Ovary (tissue), 7 donors: ENCODE measurements at regions not wholly inside any gene's neighbourhood (a gene's known extent, or its start where the extent isn't known, plus 50 kb on each side); places are given as distances from the start of the nearest gene placed in this dataset.

Experiments
- DNase-seq, 5 donors: peaks; one replicate each; pipeline ENCODE4 v3.0.0-alpha.2; 2019 to 2020
- H3K27ac ChIP-seq, 2 donors: fragments of 200-600 bp; one replicate each; pipeline versions ENCODE4 v1.5.1 to v1.8.0; 2019 to 2022
- H3K27me3 ChIP-seq: fragments of 200-600 bp; one replicate; pipeline ENCODE4 v1.8.0; 2022
- H3K36me3 ChIP-seq: fragments of 200-600 bp; sonication (generic); one replicate; pipeline ENCODE4 v1.5.1; 2019
- H3K4me1 ChIP-seq: one replicate; pipeline ENCODE4 v1.8.1; 2013; ENCODE audit warnings: mild to moderate bottlenecking, moderate library complexity; ENCODE audit not compliant: insufficient read depth
- H3K4me3 ChIP-seq: fragments of 200-600 bp; sonication (generic); one replicate; pipeline ENCODE4 v1.5.1; 2017
- H3K9me3 ChIP-seq, 2 donors: fragments of 200-600 bp in 1 of 2; sonication (generic) in 1 of 2; one replicate each; pipeline versions ENCODE4 v1.5.1 to v1.8.1; 2013 to 2019; ENCODE audit warnings: mild to moderate bottlenecking in 1 of 2, moderate library complexity in 1 of 2
- EP300 ChIP-seq: sonication (generic); formaldehyde crosslinking; IDR thresholded peaks from one replicate; pipeline ENCODE4 v1.6.1; 2017; ENCODE audit warnings: antibody characterized with exemption
- POLR2A ChIP-seq: fragments of 450-650 bp; IDR thresholded peaks from one replicate; pipeline ENCODE4 v1.6.1; 2017; ENCODE audit warnings: antibody characterized with exemption, mild to moderate bottlenecking, moderate library complexity
- WGBS, 3 donors: extraction: QIAGEN DNeasy Blood & Tissue Kit in 1 of 3; methylation state at CpG; one replicate each; pipeline versions ENCODE4 v1.1.5 to v1.1.7; 2013 to 2017; 5-methylcytosine and 5-hydroxymethylcytosine counted together
- intact Hi-C, 4 donors: fragments of 100-400 bp; cut with DNase I; formaldehyde crosslinking; loops; one replicate each; pipeline versions ENCODE4 v1.11.0 to v1.15.1; 2022 to 2023
- TF ChIP-seq, protein P1 (sequence below), 3 donors: fragments of 450-650 bp in 2 of 3; fragments of 200-600 bp in 1 of 3; IDR thresholded peaks; one replicate each; pipeline versions ENCODE4 v1.5.1 to v1.8.0; 2016 to 2022; ENCODE audit warnings: antibody characterized with exemption in 3 of 3, mild to moderate bottlenecking in 1 of 3
- donor health status: DM: no; HTN: no; CAD: no; lungs with moderate emphysema.
- donor health status: DM: no; HTN: no; CAD: no.
- donor health status: Bipolar disorder and iron deficiency.
- donor health status: DM: no; HTN: no; CAD: no.
- donor health status: DM: yes; HTN: yes; CAD: no.

DNA sequence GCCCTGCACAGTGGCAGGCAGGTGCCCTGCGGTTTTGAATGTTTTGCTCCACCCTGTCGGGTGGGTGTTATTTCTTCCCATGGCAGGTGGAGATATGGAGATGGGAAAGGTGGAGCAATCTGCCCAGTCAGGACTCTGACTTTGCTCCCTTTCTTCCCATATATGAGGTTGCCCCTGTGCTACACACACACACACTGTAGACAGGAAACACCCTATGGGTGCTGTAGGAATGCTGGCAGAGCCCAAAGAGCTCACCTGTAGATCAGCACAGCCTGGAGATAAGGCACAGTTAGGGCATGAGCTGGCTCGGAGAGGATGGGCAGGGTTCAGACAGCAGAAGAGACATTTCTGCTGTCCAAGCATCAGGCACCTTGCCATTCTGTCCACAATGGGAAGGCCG is 246.0 kb upstream of the AJAP1 start:
- WGBS, 3 donors: 61 to 80% (median 78%) methylated on average over 4 of the region's 4 CpGs
- no peak for DNase-seq
- intact Hi-C loops: no loop called here
- Histone ChIP-seq H3K4me1 (no peaks in the 10 kb centered on the region), H3K27me3 (no peaks in the 10 kb centered on the region), H3K36me3 (no peaks in the 10 kb centered on the region), H3K27ac (no peak overlapping the region), H3K9me3 (no peaks in the 10 kb centered on the region), H3K4me3 (no peak overlapping the region)
- TF ChIP-seq, protein P1, sequence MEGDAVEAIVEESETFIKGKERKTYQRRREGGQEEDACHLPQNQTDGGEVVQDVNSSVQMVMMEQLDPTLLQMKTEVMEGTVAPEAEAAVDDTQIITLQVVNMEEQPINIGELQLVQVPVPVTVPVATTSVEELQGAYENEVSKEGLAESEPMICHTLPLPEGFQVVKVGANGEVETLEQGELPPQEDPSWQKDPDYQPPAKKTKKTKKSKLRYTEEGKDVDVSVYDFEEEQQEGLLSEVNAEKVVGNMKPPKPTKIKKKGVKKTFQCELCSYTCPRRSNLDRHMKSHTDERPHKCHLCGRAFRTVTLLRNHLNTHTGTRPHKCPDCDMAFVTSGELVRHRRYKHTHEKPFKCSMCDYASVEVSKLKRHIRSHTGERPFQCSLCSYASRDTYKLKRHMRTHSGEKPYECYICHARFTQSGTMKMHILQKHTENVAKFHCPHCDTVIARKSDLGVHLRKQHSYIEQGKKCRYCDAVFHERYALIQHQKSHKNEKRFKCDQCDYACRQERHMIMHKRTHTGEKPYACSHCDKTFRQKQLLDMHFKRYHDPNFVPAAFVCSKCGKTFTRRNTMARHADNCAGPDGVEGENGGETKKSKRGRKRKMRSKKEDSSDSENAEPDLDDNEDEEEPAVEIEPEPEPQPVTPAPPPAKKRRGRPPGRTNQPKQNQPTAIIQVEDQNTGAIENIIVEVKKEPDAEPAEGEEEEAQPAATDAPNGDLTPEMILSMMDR (IDR thresholded peaks at IDR 0.05): no peak
- TF ChIP-seq POLR2A (no peak), EP300 (no peak)

GRCh38 chr1:4411862-4412261 is 242.5 kb upstream of the AJAP1 start:
- WGBS, 3 donors: 89 to 90% (median 89%) methylated on average over 15 of the region's 15 CpGs
- TF ChIP-seq, protein P1 (IDR thresholded peaks at IDR 0.05): no peak
- TF ChIP-seq POLR2A (no peak), EP300 (no peak)
- peaks cover 0 to 3% of the 10 kb centered on the region in 2 donors for H3K9me3 ChIP-seq
- no peaks in the 10 kb centered on the region for H3K4me1 ChIP-seq
- intact Hi-C loops: no loop called here
- DNase-seq: no peak
- H3K4me3 ChIP-seq: no peak overlapping the region
- no peak overlapping the region for H3K27ac ChIP-seq
- H3K36me3 ChIP-seq: no peaks in the 10 kb centered on the region
- H3K27me3 ChIP-seq: no peaks in the 10 kb centered on the region

- Histone ChIP-seq H3K4me3 (no peak overlapping the region), H3K36me3 (no peaks in the 10 kb centered on the region), H3K4me1 (no peaks in the 10 kb centered on the region), H3K9me3 (peaks cover 0 to 3% of the 10 kb centered on the region in 2 donors), H3K27ac (no peak overlapping the region), H3K27me3 (no peaks in the 10 kb centered on the region)
- WGBS, 3 donors: 87 to 95% (median 91%) methylated on average over 5 of the region's 5 CpGs
- no peak for DNase-seq
- intact Hi-C loops: no loop called here
- TF ChIP-seq POLR2A: no peak
- TF ChIP-seq, protein P1 (IDR thresholded peaks at IDR 0.05): no peak
- no peak for TF ChIP-seq EP300
Observed at GRCh38 chr1:4415476-4415875, 238.9 kb upstream of the AJAP1 start.

- WGBS, 3 donors: 64 to 72% (median 67%) methylated on average over 5 of the region's 5 CpGs
- TF ChIP-seq, protein P1 (IDR thresholded peaks at IDR 0.05): no peak
- TF ChIP-seq EP300: no peak
- TF ChIP-seq POLR2A: no peak
- Histone ChIP-seq H3K36me3 (no peaks in the 10 kb centered on the region), H3K4me1 (no peaks in the 10 kb centered on the region), H3K27ac (no peak overlapping the region), H3K4me3 (no peak overlapping the region), H3K27me3 (no peaks in the 10 kb centered on the region), H3K9me3 (peaks cover 0 to 7% of the 10 kb centered on the region in 2 donors)
- intact Hi-C loops: no loop called here
- DNase-seq: no peak
Observed at GRCh38 chr1:4416189-4416588, 238.2 kb upstream of the AJAP1 start.
